CD4-positive, alpha-beta T cell (primary cell): ENCODE measurements at regions not wholly inside any gene's neighbourhood (a gene's known extent, or its start where the extent isn't known, plus 50 kb on each side); places are given as distances from the start of the nearest gene placed in this dataset.

Source experiments
- ATAC-seq: fragments of 200-7000 bp; cut with Tn5 transposase; one replicate; pipeline ENCODE4 v1.10.0; 2022; ENCODE audit warnings: mild to moderate bottlenecking; ENCODE audit not compliant: poor library complexity
- CTCF ChIA-PET: fragments of 350-600 bp; sonication (Branson Sonifier 250); formaldehyde crosslinking; loops from one replicate; lab custom pipeline; 2021; ENCODE audit warnings: antibody characterized with exemption, inconsistent platforms; lab: Charles Lee
- POLR2A ChIA-PET: fragments of 350-600 bp; sonication (Branson Sonifier 250); formaldehyde crosslinking; loops from one replicate; lab custom pipeline; 2021; ENCODE audit warnings: antibody characterized with exemption, inconsistent platforms; lab: Charles Lee
- DNase-seq, 14 experiments: peaks; one replicate each; pipeline ENCODE4 v3.0.0-alpha.2; 2013 to 2020; ENCODE audit warnings: mixed read lengths in 2 of 14
- H3K27ac ChIP-seq, 2 donors: one replicate each; pipeline versions ENCODE4 v1.5.1 to v1.7.0; 2013; ENCODE audit warnings: low read length in 2 of 2, low read depth in 1 of 2, mild to moderate bottlenecking in 1 of 2
- H3K27me3 ChIP-seq, 2 experiments: 1 replicate in 1 of 2; 2 replicates in 1 of 2; pipeline versions ENCODE4 v1.6.1 to v1.7.0; 2013; ENCODE audit warnings: low read length in 2 of 2, control low read depth in 1 of 2, mild to moderate bottlenecking in 1 of 2, moderate library complexity in 1 of 2; ENCODE audit not compliant: insufficient read depth in 2 of 2, control insufficient read depth in 1 of 2
- H3K36me3 ChIP-seq: one replicate; pipeline ENCODE4 v1.6.1; 2013; ENCODE audit warnings: low read length, control low read depth; ENCODE audit not compliant: insufficient read depth
- H3K4me1 ChIP-seq: one replicate; pipeline ENCODE4 v1.6.1; 2013; ENCODE audit warnings: low read length, control low read depth; ENCODE audit not compliant: insufficient read depth
- H3K4me3 ChIP-seq: one replicate; pipeline ENCODE4 v1.5.1; 2013; ENCODE audit warnings: mild to moderate bottlenecking, low read length, moderate library complexity
- H3K9me3 ChIP-seq, 2 experiments: 1 replicate in 1 of 2; 2 replicates in 1 of 2; pipeline versions ENCODE4 v1.6.1 to v1.7.0; 2013; ENCODE audit warnings: low read length in 2 of 2, mild to moderate bottlenecking in 2 of 2, control low read depth in 1 of 2, moderate library complexity in 1 of 2; ENCODE audit not compliant: control insufficient read depth in 1 of 2, insufficient read depth in 1 of 2
- H3K27ac Mint-ChIP-seq: one replicate; pipeline ENCODE4 v1.8.0; 2020; ENCODE audit warnings: mixed read lengths
- H3K27me3 Mint-ChIP-seq: one replicate; pipeline ENCODE4 v1.8.0; 2021; ENCODE audit warnings: mixed read lengths
- H3K36me3 Mint-ChIP-seq: one replicate; pipeline ENCODE4 v1.8.0; 2021; ENCODE audit warnings: low read depth, mixed read lengths
- H3K4me1 Mint-ChIP-seq: one replicate; pipeline ENCODE4 v1.8.0; 2021; ENCODE audit warnings: low read depth, mixed read lengths
- H3K4me3 Mint-ChIP-seq: one replicate; pipeline ENCODE4 v1.8.0; 2020; ENCODE audit warnings: mild to moderate bottlenecking, mixed read lengths
- H3K9me3 Mint-ChIP-seq: one replicate; pipeline ENCODE4 v1.8.0; 2020; ENCODE audit warnings: mixed read lengths
- CTCF ChIP-seq: fragments of 200-600 bp; IDR thresholded peaks from one replicate; pipeline ENCODE4 v1.8.0; 2022; ENCODE audit warnings: antibody characterized with exemption, mild to moderate bottlenecking
- intact Hi-C, 2 experiments: fragments of 100-400 bp; cut with DNase I in 1 of 2; cut with micrococcal nuclease in 1 of 2; formaldehyde crosslinking; loops; one replicate each; pipeline versions ENCODE4 v1.15.1 to v1.9.0; 2023 to 2025; cut with DNase I, micrococcal nuclease

- ChIA-PET POLR2A (no interaction called here), CTCF (no interaction called here)
- H3K27ac ChIP-seq: no peak overlapping the region
- no peak for TF ChIP-seq CTCF
- H3K9me3 ChIP-seq: peaks cover 0 to 7% of the 10 kb centered on the region in 2 experiments
- no peak overlapping the region for H3K4me3 Mint-ChIP-seq
- H3K27ac Mint-ChIP-seq: no peak overlapping the region
- H3K27me3 ChIP-seq: no peaks in the 10 kb centered on the region
- H3K36me3 Mint-ChIP-seq: no peaks in the 10 kb centered on the region
- H3K27me3 Mint-ChIP-seq: peaks cover 11% of the 10 kb centered on the region
- no peaks in the 10 kb centered on the region for H3K36me3 ChIP-seq
- DNase-seq (no peak), ATAC-seq (no peak)
- no peak overlapping the region for H3K4me3 ChIP-seq
- no peaks in the 10 kb centered on the region for H3K4me1 ChIP-seq
- no peaks in the 10 kb centered on the region for H3K4me1 Mint-ChIP-seq
- H3K9me3 Mint-ChIP-seq: peaks cover 2% of the 10 kb centered on the region
- intact Hi-C loops: loop anchor here in 1 of 2 experiments (5.0 kb wide), 1 partner anchor 142 kb away; no protein-coding TSS in a partner anchor
These were observed 294.4 kb upstream of the MKI67 start for GRCh38 chr10:128420623-128421022.

- Histone ChIP-seq H3K4me1 (no peaks in the 10 kb centered on the region), H3K4me3 (no peak overlapping the region), H3K9me3 (peaks cover 0 to 7% of the 10 kb centered on the region in 2 experiments), H3K27me3 (no peaks in the 10 kb centered on the region), H3K27ac (no peak overlapping the region), H3K36me3 (no peaks in the 10 kb centered on the region)
- Mint-ChIP-seq H3K27ac (no peak overlapping the region), H3K4me1 (no peaks in the 10 kb centered on the region), H3K36me3 (no peaks in the 10 kb centered on the region), H3K27me3 (peaks cover 11% of the 10 kb centered on the region), H3K4me3 (no peak overlapping the region), H3K9me3 (peaks cover 2% of the 10 kb centered on the region)
- CTCF ChIA-PET: no interaction called here
- ATAC-seq: no peak
- TF ChIP-seq CTCF: no peak
- POLR2A ChIA-PET: no interaction called here
- DNase-seq: no peak
- intact Hi-C loops: loop anchor here in 1 of 2 experiments (5.0 kb wide), 1 partner anchor 141 kb away; no protein-coding TSS in a partner anchor
These were observed 295.3 kb upstream of the MKI67 start for GRCh38 chr10:128421371-128422160.

- Mint-ChIP-seq H3K27ac (no peak overlapping the region), H3K36me3 (no peaks in the 10 kb centered on the region), H3K4me1 (no peaks in the 10 kb centered on the region), H3K9me3 (peaks cover 2% of the 10 kb centered on the region), H3K4me3 (no peak overlapping the region), H3K27me3 (peaks cover 11% of the 10 kb centered on the region)
- Histone ChIP-seq H3K4me3 (no peak overlapping the region), H3K27ac (no peak overlapping the region), H3K4me1 (no peaks in the 10 kb centered on the region), H3K9me3 (peaks cover 0 to 7% of the 10 kb centered on the region in 2 experiments), H3K36me3 (no peaks in the 10 kb centered on the region), H3K27me3 (no peaks in the 10 kb centered on the region)
- intact Hi-C loops: loop anchor here in 1 of 2 experiments (5.0 kb wide), 1 partner anchor 140 kb away; no protein-coding TSS in a partner anchor
- no peak for TF ChIP-seq CTCF
- POLR2A ChIA-PET: no interaction called here
- ATAC-seq (no peak), DNase-seq (no peak)
- CTCF ChIA-PET: no interaction called here
These were observed 296.0 kb upstream of the MKI67 start for GRCh38 chr10:128422190-128422589.
